ENCODE measurements at regions not wholly inside any gene's neighbourhood (a gene's known extent, or its start where the extent isn't known, plus 50 kb on each side); places are given as distances from the start of the nearest gene placed in this dataset.

DNA sequence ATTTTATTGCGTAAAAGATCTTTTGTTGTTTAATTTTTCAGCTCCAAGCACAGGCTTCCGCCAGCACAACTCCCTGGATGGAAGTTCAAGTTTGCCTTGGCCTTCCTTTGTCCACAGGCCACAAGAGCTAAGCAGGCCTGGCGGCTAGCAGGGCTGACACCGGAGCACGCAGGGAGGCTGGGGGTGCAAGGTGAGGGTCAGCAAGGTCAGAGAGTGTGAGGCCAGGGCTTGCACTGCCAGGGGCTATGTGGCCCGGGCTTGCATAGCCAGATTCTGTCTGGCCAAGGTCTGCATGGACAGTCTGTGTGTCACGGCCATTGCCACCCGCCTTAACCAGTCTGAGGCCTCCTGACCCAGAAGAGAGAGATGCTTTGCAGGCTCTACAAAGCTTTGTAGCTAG is 123.9 kb downstream of the BCOR start:
- no peak overlapping the region for H3K4me3 ChIP-seq (replicated peaks in 1 of 2; ENCODE audit: low read depth in 2 of 2, low read length in 2 of 2)
- no peak for DNase-seq (ENCODE audit: low read depth in 2 of 2)
- TF ChIP-seq, protein P1, sequence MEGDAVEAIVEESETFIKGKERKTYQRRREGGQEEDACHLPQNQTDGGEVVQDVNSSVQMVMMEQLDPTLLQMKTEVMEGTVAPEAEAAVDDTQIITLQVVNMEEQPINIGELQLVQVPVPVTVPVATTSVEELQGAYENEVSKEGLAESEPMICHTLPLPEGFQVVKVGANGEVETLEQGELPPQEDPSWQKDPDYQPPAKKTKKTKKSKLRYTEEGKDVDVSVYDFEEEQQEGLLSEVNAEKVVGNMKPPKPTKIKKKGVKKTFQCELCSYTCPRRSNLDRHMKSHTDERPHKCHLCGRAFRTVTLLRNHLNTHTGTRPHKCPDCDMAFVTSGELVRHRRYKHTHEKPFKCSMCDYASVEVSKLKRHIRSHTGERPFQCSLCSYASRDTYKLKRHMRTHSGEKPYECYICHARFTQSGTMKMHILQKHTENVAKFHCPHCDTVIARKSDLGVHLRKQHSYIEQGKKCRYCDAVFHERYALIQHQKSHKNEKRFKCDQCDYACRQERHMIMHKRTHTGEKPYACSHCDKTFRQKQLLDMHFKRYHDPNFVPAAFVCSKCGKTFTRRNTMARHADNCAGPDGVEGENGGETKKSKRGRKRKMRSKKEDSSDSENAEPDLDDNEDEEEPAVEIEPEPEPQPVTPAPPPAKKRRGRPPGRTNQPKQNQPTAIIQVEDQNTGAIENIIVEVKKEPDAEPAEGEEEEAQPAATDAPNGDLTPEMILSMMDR (IDR thresholded peaks at IDR 0.05; ENCODE audit: low read depth, low read length): no peak

DNA sequence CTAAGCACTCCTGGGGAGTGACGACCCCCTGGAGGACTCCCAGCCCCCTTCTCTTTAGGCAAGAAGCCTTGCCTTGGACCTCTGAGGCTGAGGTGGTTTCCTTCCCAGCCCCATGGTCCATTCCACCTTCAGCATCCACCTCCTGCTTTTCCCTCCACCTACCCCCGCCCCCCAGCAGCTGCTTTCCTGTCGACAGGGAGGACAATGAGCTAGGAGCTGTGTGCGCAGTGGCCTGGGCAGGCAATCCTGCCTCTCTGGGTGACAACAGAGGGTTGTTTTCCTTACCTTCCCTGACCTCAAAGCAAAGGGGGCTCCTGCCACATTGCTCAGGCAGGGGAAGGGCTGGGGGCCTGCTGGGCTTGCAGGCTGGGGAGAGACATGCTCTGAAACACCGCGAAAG is 123.5 kb downstream of the BCOR start:
- no peak for DNase-seq (ENCODE audit: low read depth in 2 of 2)
- TF ChIP-seq, protein P1 (IDR thresholded peaks at IDR 0.05; ENCODE audit: low read depth, low read length): no peak
- no peak overlapping the region for H3K4me3 ChIP-seq (replicated peaks in 1 of 2; ENCODE audit: low read depth in 2 of 2, low read length in 2 of 2)

DNA sequence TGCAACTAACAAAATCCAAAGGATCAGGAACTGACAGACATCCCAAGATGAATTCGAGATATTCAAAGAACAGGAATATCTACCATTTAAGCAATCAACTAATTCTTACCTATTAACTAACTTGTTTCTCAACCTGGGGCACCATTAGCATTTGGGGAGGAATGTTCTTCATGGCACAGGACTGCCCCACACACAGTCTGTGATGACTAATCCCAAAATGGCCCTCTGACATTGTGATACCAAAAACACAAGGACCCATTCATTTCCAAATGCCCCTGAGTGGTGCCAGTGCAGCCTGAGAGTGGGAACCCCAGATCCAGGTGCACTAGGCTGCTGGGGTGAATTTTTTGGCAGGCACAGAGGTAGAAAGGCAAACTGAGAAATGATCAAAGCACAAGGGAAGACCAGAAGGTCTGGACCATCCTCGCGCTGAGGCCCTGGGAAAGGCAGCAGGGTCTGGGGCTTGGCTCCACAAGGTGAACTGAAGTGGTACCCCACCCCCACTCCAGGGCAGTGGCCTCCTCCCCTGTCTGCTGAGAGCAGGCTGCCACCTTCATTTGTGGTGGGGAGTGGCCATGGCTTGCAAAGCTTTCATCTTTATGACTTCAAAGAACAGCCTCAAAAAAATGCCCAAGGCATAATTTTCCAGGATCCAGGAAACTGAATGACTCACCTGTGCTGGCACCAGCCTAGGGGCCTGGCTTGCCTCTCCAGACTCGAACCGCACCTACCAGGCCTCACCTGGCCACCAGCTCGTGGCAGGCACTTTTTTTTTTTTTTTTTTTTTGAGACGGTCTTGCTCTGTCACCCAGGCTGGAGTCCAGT is 122.4 kb downstream of the BCOR start:
- TF ChIP-seq, protein P1 (IDR thresholded peaks at IDR 0.05; ENCODE audit: low read depth, low read length): no peak
- H3K4me3 ChIP-seq (replicated peaks in 1 of 2; ENCODE audit: low read depth in 2 of 2, low read length in 2 of 2): no peak overlapping the region
- no peak for DNase-seq (ENCODE audit: low read depth in 2 of 2)

DNA sequence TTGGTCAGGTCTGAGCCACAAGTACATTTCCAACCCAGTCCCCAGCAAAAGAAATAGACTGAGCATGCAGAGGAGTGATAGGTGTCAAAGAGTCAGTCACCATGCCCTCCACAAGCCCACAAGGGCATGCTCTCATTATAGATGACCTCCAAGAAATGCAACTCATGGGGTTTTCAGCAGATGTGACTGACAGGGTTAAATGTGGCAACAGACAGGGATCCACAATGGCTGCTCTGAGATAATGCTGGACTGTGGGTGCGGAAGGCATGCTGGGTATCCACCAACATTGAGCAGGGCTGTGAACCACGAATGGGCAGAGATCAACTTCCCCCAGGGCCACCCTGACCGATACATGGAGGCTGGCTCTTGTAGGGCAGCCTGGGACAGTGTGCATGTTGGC is 115.8 kb downstream of the BCOR start:
- DNase-seq (ENCODE audit: low read depth in 2 of 2): no peak
- H3K4me3 ChIP-seq (replicated peaks in 1 of 2; ENCODE audit: low read depth in 2 of 2, low read length in 2 of 2): no peak overlapping the region
- TF ChIP-seq, protein P1 (IDR thresholded peaks at IDR 0.05; ENCODE audit: low read depth, low read length): no peak

DNA sequence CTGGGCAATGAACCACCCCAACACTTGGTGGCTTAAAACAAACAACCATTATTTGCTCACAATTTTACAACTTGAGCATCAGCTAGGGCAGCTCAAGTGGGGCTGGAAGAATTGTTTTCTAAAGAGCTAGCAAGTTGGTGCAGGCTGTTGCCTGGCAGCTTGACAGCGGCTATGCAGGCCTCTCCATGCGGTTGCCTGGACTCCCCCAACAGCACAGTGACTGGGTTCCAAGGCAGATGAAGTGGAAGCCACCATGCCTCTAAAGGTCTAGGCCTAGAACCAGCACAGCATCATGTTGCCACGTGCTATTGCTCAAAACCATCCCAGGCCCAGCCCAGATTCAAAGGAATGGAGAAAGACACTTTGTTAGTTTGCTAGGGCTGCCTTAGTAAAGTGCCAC is 114.8 kb downstream of the BCOR start:
- DNase-seq (ENCODE audit: low read depth in 2 of 2): no peak
- TF ChIP-seq, protein P1 (IDR thresholded peaks at IDR 0.05; ENCODE audit: low read depth, low read length): no peak

DNA sequence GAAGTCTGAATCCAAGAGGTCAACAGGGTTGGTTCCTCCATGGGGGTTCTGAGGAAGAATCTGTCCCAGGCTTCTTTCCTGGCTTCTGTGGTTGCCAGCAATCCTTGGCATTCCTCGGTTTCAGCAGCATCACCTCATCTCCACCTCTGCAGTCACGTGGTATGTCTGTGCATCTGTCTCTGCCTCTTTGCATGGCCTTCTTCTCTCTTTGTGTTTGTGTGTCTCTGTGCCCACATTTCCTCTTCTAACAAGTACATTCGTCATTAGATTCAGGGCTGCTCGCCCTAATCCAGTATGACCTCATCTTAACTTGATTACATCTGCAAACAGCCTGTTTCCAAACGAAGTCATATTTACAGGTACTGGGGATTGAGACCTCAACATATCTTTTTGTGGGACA is 114.0 kb downstream of the BCOR start:
- no peak overlapping the region for H3K4me3 ChIP-seq (replicated peaks in 1 of 2; ENCODE audit: low read depth in 2 of 2, low read length in 2 of 2)
- TF ChIP-seq, protein P1 (IDR thresholded peaks at IDR 0.05; ENCODE audit: low read depth, low read length): no peak
- DNase-seq (ENCODE audit: low read depth in 2 of 2): peak; percentile 56 to 60

More for the DNA sequence above, 114.8 kb downstream of the BCOR start:
- H3K4me3 ChIP-seq (replicated peaks in 1 of 2; ENCODE audit: low read depth in 2 of 2, low read length in 2 of 2): no peak overlapping the region

Measured in cardiac fibroblast (primary cell).